Loucy (cell line): ENCODE measurements at regions not wholly inside any gene's neighbourhood (a gene's known extent, or its start where the extent isn't known, plus 50 kb on each side); places are given as distances from the start of the nearest gene placed in this dataset.

Source experiments
- EZH2phosphoT487 ChIP-seq: fragments of 200-600 bp; IDR thresholded peaks from 2 replicates; pipeline ENCODE4 v1.6.1; 2018; ENCODE audit warnings: antibody characterized with exemption, mild to moderate bottlenecking, moderate library complexity, borderline replicate concordance
- TF ChIP-seq, protein P1 (sequence below): fragments of 200-600 bp; sonication (generic); conservative IDR thresholded peaks from 2 replicates; pipeline ENCODE4 v1.5.1; 2014; ENCODE audit warnings: mild to moderate bottlenecking, antibody characterized with exemption, low read length

DNA sequence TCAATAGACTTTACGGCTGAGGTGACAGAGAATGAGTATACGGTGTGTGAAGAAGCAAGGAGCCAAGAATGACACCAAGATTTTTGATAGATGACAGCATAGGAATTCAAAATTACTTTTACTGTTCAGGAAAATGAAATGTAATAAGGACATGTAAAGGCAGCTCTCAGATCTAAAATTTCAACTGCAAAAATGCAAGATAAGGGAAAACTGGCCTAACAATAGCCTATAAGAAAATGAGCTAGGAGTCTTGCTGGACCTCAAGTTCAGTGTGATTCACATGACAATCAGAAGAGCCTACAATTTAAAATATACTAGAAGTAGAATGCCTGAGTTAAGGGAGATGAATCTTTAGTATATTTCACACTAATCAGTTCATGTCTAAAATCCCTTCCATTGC, 102.0 kb downstream of the RPS29 start:
- TF ChIP-seq, protein P1, sequence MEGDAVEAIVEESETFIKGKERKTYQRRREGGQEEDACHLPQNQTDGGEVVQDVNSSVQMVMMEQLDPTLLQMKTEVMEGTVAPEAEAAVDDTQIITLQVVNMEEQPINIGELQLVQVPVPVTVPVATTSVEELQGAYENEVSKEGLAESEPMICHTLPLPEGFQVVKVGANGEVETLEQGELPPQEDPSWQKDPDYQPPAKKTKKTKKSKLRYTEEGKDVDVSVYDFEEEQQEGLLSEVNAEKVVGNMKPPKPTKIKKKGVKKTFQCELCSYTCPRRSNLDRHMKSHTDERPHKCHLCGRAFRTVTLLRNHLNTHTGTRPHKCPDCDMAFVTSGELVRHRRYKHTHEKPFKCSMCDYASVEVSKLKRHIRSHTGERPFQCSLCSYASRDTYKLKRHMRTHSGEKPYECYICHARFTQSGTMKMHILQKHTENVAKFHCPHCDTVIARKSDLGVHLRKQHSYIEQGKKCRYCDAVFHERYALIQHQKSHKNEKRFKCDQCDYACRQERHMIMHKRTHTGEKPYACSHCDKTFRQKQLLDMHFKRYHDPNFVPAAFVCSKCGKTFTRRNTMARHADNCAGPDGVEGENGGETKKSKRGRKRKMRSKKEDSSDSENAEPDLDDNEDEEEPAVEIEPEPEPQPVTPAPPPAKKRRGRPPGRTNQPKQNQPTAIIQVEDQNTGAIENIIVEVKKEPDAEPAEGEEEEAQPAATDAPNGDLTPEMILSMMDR: no peak
- TF ChIP-seq EZH2phosphoT487: no peak
